Ovary (tissue), 7 donors: ENCODE measurements at regions not wholly inside any gene's neighbourhood (a gene's known extent, or its start where the extent isn't known, plus 50 kb on each side); places are given as distances from the start of the nearest gene placed in this dataset.

Experiments used
- DNase-seq, 5 donors: peaks; one replicate each; pipeline ENCODE4 v3.0.0-alpha.2; 2019 to 2020
- H3K27ac ChIP-seq, 2 donors: fragments of 200-600 bp; one replicate each; pipeline versions ENCODE4 v1.5.1 to v1.8.0; 2019 to 2022
- H3K27me3 ChIP-seq: fragments of 200-600 bp; one replicate; pipeline ENCODE4 v1.8.0; 2022
- H3K36me3 ChIP-seq: fragments of 200-600 bp; sonication (generic); one replicate; pipeline ENCODE4 v1.5.1; 2019
- H3K4me1 ChIP-seq: one replicate; pipeline ENCODE4 v1.8.1; 2013; ENCODE audit warnings: mild to moderate bottlenecking, moderate library complexity; ENCODE audit not compliant: insufficient read depth
- H3K4me3 ChIP-seq: fragments of 200-600 bp; sonication (generic); one replicate; pipeline ENCODE4 v1.5.1; 2017
- H3K9me3 ChIP-seq, 2 donors: fragments of 200-600 bp in 1 of 2; sonication (generic) in 1 of 2; one replicate each; pipeline versions ENCODE4 v1.5.1 to v1.8.1; 2013 to 2019; ENCODE audit warnings: mild to moderate bottlenecking in 1 of 2, moderate library complexity in 1 of 2
- CTCF ChIP-seq, 3 donors: fragments of 450-650 bp in 2 of 3; fragments of 200-600 bp in 1 of 3; IDR thresholded peaks; one replicate each; pipeline versions ENCODE4 v1.5.1 to v1.8.0; 2016 to 2022; ENCODE audit warnings: antibody characterized with exemption in 3 of 3, mild to moderate bottlenecking in 1 of 3
- EP300 ChIP-seq: sonication (generic); formaldehyde crosslinking; IDR thresholded peaks from one replicate; pipeline ENCODE4 v1.6.1; 2017; ENCODE audit warnings: antibody characterized with exemption
- POLR2A ChIP-seq: fragments of 450-650 bp; IDR thresholded peaks from one replicate; pipeline ENCODE4 v1.6.1; 2017; ENCODE audit warnings: antibody characterized with exemption, mild to moderate bottlenecking, moderate library complexity
- WGBS, 3 donors: extraction: QIAGEN DNeasy Blood & Tissue Kit in 1 of 3; methylation state at CpG; one replicate each; pipeline versions ENCODE4 v1.1.5 to v1.1.7; 2013 to 2017; 5-methylcytosine and 5-hydroxymethylcytosine counted together
- intact Hi-C, 4 donors: fragments of 100-400 bp; cut with DNase I; formaldehyde crosslinking; loops; one replicate each; pipeline versions ENCODE4 v1.11.0 to v1.15.1; 2022 to 2023
- donor health status: DM: no; HTN: no; CAD: no; lungs with moderate emphysema.
- donor health status: DM: no; HTN: no; CAD: no.
- donor health status: Bipolar disorder and iron deficiency.
- donor health status: DM: no; HTN: no; CAD: no.
- donor health status: DM: yes; HTN: yes; CAD: no.

DNA sequence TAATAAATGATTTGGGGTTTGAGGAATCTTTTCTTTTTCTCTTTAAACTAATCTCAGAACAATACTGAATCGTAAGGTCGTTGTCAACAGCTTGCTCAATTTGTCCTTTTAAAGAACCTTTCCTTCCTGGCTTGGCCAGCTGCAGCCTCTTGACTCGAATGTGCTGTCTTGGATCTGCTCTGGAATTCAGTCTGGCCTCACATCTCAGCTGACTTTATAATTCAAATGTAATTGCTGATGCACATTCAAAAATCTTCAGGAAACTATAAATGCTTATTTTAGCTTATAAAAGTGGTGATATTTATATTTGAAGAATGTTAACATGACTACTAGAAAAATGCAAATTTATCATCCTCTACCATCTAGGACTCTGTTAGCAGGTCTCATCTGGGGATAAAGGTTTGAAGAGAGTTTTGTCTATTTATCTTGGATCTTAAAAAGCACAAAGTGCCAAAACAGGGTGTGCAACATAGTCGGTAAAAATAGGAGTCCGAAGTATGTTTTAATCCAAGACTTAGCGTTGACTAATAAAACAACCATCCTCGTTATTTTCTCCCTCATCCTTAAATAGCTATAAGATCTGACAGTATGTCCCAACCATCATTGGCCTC lies 1035.2 kb downstream of the MCTP2 start:
- Histone ChIP-seq H3K4me3 (no peak overlapping the region), H3K36me3 (no peaks in the 10 kb centered on the region), H3K27me3 (no peaks in the 10 kb centered on the region), H3K4me1 (peaks cover 3% of the 10 kb centered on the region), H3K9me3 (no peaks in the 10 kb centered on the region), H3K27ac (no peak overlapping the region)
- TF ChIP-seq POLR2A (no peak), EP300 (no peak)
- 19 to 41% (median 33%) methylated on average over 7 of the region's 7 CpGs for WGBS, 3 donors
- intact Hi-C loops = loop anchor here in 3 of 4 donors (5.0 to 10.0 kb wide), 5 partner anchors 58 to 1061 kb away; no protein-coding TSS in a partner anchor
- no peak for DNase-seq

GRCh38 chr15:95267481-95267880 lies 1036.1 kb downstream of the MCTP2 start:
- 76 to 85% (median 81%) methylated on average over 3 of the region's 3 CpGs for WGBS, 3 donors
- H3K27ac ChIP-seq = no peak overlapping the region
- TF ChIP-seq EP300 = no peak
- H3K4me1 ChIP-seq = peaks cover 3% of the 10 kb centered on the region
- H3K27me3 ChIP-seq = no peaks in the 10 kb centered on the region
- no peaks in the 10 kb centered on the region for H3K36me3 ChIP-seq
- no peaks in the 10 kb centered on the region for H3K9me3 ChIP-seq
- no peak for DNase-seq
- no peak overlapping the region for H3K4me3 ChIP-seq
- intact Hi-C loops = loop anchor here in 3 of 4 donors (5.0 to 10.0 kb wide), 5 partner anchors 57 to 1060 kb away; no protein-coding TSS in a partner anchor

DNA sequence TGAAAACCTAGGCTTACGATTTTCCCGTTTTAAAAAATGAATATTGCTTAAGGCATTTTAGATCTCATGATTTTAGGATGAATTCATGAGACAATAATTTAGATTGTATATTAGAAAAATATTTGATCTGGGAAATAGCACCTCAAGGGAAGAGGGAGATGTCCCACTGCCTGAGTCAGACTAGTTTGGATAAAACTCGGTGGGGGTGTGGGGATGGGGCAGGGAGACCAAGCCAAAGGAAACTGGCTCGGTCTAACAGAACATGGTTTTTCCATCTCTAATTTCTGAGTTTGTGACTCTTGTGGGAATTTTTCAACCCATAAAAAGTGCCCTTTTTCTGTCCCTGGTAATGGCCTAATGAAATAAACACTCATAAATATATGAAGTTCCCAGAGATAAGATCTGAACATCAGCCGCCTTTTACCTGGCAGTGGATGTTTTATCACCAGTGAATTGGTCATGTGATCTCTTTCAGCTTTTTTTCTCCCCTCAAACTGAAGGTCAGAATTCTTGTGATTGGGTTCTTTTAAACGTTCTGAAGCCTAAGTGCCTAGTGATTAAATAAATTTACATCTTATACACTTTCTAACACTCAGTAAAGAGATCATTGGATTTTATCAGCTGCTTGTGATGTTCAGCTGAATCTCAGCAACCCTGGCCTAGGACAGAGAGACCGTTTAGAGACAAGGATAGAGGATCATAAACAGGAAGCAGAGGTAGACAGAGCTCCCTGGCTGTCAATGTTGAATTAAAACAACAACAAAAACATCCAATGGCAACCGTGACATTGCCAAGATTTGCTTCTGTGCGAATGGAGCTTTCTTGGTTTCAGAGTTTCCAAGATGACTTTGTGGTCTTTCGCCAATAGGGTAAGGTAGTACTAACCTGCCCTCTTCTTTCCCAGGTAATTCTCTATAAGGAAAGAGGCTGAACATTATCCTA lies 1038.2 kb downstream of the MCTP2 start:
- Histone ChIP-seq H3K27ac (no peak overlapping the region), H3K9me3 (no peaks in the 10 kb centered on the region), H3K36me3 (no peaks in the 10 kb centered on the region), H3K27me3 (no peaks in the 10 kb centered on the region), H3K4me3 (no peak overlapping the region), H3K4me1 (no peaks in the 10 kb centered on the region)
- no peak for DNase-seq
- TF ChIP-seq POLR2A = no peak
- intact Hi-C loops = loop anchor here in 3 of 4 donors (5.0 to 10.0 kb wide), 5 partner anchors 55 to 1058 kb away; no protein-coding TSS in a partner anchor
- WGBS, 3 donors = 69 to 77% (median 73%) methylated on average over 10 of the region's 10 CpGs

DNA sequence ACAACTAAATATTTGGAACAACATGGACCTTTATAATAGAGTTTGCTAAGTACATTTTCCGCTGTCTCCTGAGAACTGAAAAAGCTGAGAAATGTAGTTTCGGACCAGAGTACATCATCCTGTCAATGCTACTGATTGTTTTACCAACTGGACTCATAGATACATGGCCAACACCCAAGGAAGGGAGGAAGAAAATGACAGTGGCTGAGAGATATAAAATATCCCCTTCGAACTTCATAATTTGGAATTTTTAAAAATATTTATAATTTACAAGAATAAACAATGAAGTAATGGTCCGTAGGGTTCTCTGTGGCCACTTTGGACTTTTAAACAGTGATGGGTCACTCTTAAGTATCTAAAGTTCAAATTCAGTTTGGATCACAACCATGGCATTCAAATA lies 1042.7 kb downstream of the MCTP2 start:
- intact Hi-C loops = no loop called here
- H3K9me3 ChIP-seq = no peaks in the 10 kb centered on the region
- no peaks in the 10 kb centered on the region for H3K4me1 ChIP-seq
- 62 to 65% (median 64%) methylated on average over 4 of the region's 4 CpGs for WGBS, 3 donors
- H3K4me3 ChIP-seq = no peak overlapping the region
- no peak overlapping the region for H3K27ac ChIP-seq
- no peak for TF ChIP-seq EP300
- TF ChIP-seq CTCF (IDR thresholded peaks at IDR 0.05) = no peak
- TF ChIP-seq POLR2A = no peak
- no peaks in the 10 kb centered on the region for H3K27me3 ChIP-seq
- H3K36me3 ChIP-seq = no peaks in the 10 kb centered on the region
- DNase-seq = no peak

GRCh38 chr15:95277266-95277665 lies 1045.9 kb downstream of the MCTP2 start:
- Histone ChIP-seq H3K9me3 (no peaks in the 10 kb centered on the region), H3K36me3 (no peaks in the 10 kb centered on the region), H3K4me1 (no peaks in the 10 kb centered on the region), H3K27me3 (no peaks in the 10 kb centered on the region), H3K4me3 (no peak overlapping the region), H3K27ac (peak overlapping the region in 1 of 2 donors; percentile 1)
- WGBS, 3 donors = 35 to 40% (median 37%) methylated on average over 3 of the region's 3 CpGs
- TF ChIP-seq EP300 (no peak), POLR2A (no peak), CTCF (IDR thresholded peaks at IDR 0.05) (no peak)
- DNase-seq = no peak
- intact Hi-C loops = no loop called here
